HG03045 (cell line): ENCODE measurements at regions not wholly inside any gene's neighbourhood (a gene's known extent, or its start where the extent isn't known, plus 50 kb on each side); places are given as distances from the start of the nearest gene placed in this dataset.

ENCODE experiments used
- ATAC-seq: cut with Tn5 transposase; IDR thresholded peaks from one replicate; pipeline ENCODE4 v1.9.1; 2021; ENCODE audit warnings: mild to moderate bottlenecking, moderate library complexity; ENCODE audit not compliant: unreplicated experiment

GRCh38 chr4:164461901-164462300, 292.0 kb upstream of the SMIM31 start:
- ATAC-seq = no peak

DNA sequence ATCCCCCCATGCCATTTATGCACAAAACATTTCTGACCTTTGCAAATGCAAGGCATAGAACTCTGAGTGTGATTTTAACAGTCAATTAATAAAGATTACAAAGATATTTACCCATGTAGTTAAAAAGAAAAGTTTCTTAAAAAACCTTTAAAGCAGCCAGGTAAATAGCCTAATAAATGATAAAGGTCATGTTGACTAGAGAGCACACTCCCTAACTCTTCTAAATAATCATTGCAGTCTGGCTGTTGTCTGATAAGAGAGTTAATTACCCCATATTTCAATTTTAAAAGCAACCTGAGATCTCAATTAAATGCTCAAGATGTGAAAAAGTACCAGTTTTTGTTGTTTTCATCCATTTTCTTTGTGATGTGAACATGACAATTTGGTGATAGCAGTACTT, 291.5 kb upstream of the SMIM31 start:
- ATAC-seq = no peak

DNA sequence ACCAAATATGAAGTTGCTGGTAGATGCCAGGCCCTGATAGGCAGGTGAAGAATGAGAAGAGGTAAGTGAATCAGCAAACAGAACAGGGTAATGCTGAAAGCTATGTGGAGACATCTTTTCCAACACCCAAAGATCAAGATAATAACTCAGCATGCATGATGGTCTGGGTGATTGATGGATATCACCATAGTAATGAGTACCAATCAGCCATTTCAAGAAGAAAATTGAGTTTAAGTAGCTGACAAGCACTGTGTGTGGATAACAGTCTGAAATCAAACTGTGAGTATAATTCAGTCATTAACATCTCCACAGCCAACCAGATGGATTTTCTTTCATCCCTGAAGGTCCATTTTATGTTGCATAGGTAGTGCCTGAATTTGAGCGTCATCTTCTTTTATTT, 289.6 kb upstream of the SMIM31 start:
- ATAC-seq = no peak

DNA sequence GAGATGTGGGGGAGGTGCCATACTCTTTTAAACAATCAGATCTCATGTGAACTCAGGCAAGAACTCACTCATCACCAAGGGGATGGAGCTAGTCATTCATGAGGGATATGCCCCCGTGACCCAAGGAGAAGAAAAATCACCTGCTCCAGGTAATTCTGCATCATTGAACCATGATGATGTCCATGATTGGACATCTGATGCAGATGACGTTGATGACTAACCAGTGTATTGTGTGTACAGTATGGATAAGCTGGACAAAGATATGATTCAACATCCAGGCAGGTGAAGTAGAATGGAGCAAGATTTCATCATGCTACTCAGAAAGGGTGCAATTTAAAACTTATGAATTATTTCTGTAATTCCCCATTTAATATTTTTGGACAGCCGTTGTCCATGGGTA, 286.4 kb upstream of the SMIM31 start:
- no peak for ATAC-seq

- ATAC-seq = no peak
Observed at GRCh38 chr4:164481306-164482091, 272.4 kb upstream of the SMIM31 start.

- ATAC-seq = no peak
Observed at GRCh38 chr4:164482092-164482404, 271.9 kb upstream of the SMIM31 start.

DNA sequence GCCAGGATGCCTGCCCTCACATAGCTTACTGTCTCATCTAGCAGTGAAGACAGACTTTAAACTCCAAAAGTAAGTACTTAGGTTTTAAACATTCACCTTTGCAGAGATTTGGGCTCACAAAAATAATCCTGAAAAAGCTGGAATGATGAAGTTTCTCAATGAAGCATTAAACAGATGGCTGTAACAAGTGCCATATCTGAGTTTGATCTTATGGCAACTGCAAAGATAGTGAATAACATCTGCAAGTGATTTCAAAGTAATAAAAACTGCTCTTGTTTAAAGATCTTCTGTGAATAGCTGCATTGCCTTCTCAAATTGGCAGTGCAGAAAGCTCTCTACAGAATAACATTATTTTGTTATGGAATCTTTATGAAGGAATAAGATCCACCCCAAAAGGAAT, 271.2 kb upstream of the SMIM31 start:
- no peak for ATAC-seq

DNA sequence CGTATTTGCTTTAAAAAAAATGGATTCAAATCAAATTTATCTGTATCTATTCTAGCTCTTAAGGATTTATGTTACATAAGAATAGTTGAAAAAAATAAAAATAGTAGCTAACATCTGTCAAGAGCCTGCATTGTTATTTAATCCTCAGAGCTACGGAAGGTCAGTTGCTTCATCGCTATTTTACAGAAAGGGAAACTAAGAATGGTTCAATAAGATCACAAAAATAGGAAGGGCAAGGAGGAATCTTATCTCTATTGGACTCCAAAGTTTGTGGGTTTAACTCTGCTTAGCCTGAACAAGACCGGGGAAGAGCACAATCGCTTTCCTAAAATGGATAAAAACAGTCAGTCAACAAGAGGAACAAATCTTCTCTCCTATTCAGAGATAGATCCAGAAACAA, 270.2 kb upstream of the SMIM31 start:
- no peak for ATAC-seq

- ATAC-seq = no peak
Observed at GRCh38 chr4:164484551-164484950, 269.4 kb upstream of the SMIM31 start.

GRCh38 chr4:164485136-164485535, 268.8 kb upstream of the SMIM31 start:
- ATAC-seq = no peak

DNA sequence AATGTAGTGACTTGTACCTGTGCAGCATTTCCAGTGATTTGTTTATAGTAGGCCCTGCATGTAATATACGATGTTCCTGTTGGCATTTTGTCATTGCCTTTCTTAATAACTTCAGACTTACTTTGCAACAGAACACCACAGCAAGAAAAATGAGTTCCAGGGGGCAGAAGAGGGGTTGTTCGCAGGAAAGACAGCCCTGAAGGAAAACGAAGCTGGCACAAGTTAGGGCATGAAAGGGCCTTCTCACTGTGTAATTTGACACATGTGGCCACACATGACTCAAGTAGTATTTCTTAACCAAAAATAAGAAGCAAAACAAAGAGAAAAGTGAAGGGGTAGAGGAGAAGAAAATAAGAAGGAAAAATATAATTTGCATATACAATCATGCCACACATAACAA, 265.8 kb upstream of the SMIM31 start:
- ATAC-seq = no peak

GRCh38 chr4:164501074-164501473, 252.9 kb upstream of the SMIM31 start:
- no peak for ATAC-seq

DNA sequence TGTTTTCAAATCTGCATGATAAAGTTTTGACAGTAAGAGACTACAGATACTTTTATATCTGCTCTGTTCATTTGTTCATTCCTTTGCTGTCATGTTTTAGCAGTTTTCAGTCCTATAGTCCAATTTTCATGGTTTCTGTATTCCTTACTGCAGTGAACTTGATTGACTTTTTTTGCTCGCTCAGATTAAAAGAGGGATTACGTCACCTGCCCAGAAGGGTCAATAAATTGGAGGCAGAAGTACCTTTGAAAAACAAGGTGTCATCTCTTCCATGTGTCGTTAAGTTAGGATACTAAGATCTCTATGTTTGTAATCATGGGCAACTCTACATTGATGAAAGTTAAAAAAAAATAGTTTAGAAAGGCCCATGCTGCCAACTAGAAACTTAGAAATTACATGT, 250.1 kb upstream of the SMIM31 start:
- ATAC-seq = no peak

- ATAC-seq = no peak
Observed at GRCh38 chr4:164508097-164508496, 245.8 kb upstream of the SMIM31 start.

DNA sequence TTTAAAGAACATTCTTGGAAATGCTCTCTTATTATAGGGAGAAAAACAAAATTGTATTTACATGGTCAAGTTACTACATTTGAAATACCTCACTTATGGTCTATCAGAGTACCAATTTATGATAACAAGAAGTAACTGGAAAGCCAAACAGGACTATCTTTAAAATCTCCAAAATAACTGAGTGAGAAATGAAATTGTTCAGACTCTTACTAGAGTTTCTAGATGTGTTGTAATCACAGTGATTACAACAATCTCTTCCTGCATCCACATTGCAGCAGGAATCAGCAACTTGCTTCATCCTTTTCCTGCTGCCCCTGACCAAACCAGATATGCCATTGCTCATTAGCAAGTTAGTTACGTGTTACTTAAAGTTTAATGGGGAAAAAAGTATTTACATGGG, 245.2 kb upstream of the SMIM31 start:
- no peak for ATAC-seq

- ATAC-seq = no peak
Observed at GRCh38 chr4:164509951-164510350, 244.0 kb upstream of the SMIM31 start.

- no peak for ATAC-seq
Observed at GRCh38 chr4:164512124-164512523, 241.8 kb upstream of the SMIM31 start.

DNA sequence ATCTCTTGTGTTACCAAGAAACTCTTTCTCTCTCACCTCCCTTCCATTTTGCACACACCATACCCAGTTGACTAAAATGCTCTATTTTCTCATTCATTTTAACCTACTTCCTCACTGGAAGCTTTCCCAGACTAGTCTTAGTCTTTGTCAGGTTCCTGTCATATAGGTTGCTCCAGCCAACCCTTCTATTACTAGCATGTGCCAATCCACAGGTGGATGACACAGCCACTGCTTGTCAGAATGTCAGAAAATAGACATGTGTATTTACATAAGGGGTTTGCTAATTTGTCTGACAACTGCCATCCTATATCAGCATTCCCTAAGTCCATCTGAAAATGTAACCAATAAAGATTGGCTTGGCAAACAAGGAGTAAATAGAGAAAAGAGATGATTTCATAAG, 239.2 kb upstream of the SMIM31 start:
- ATAC-seq = no peak

DNA sequence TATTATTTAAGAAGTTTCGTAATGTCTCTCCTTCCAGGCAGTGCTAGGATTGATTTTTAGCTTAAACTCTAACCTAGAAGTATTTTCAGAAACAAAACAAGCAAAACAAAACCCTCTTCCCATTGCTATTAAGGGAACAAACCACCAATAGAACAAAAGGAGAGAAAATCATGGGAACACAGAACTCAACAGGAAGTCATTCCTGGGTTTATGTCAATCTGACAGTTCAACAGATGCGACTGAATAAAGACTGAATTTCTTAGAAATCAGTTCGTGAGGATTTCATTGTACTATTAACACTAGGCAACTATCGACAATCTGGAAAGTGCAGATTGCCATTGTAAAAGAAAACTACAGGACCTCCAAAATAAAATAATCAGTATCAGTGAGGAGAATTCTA, 229.1 kb upstream of the SMIM31 start:
- ATAC-seq = no peak

DNA sequence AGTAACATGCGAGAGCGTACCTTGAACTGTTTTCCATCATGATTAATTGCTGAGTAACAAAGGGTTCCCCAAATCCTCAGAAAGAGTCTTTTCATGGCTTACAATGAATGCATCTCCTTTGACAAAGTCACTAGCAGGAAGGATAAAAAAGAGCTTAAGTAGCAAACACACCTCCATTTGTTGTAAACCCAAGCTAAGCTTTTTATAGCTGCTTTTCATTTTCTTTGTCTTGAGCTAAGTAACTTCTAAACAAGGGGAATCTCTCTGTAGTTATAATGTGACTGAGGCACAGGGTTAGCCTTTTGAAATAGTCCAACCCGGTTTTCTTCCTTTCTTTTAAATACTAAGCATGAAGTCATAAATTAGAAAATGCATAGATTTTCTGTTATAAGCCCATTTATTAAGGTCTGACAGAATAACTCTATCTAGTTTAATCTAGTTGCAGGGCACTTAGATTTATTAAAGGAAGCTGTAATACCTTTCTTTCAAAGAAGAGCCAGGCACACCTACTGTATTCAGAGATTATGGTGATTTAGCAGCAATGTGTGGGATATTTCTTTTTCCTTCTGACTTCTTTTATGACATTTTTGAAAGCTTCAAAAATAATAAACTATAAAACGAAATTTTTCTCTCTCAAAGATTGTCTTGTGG, 226.9 kb upstream of the SMIM31 start:
- no peak for ATAC-seq

GRCh38 chr4:164529058-164529457, 224.9 kb upstream of the SMIM31 start:
- no peak for ATAC-seq

GRCh38 chr4:164529486-164529885, 224.4 kb upstream of the SMIM31 start:
- ATAC-seq = no peak

- no peak for ATAC-seq
Observed at GRCh38 chr4:164531336-164531735, 222.6 kb upstream of the SMIM31 start.
